GM21390 (cell line): ENCODE measurements at regions not wholly inside any gene's neighbourhood (a gene's known extent, or its start where the extent isn't known, plus 50 kb on each side); places are given as distances from the start of the nearest gene placed in this dataset.
"Not testable (repeated sequence)": the region's sequence is repeated elsewhere in the genome, so short reads cannot be mapped to it uniquely, and the experiment has no call there.

Source experiments
- ATAC-seq: cut with Tn5 transposase; IDR thresholded peaks from one replicate; pipeline ENCODE4 v1.9.1; 2021; ENCODE audit not compliant: unreplicated experiment

DNA sequence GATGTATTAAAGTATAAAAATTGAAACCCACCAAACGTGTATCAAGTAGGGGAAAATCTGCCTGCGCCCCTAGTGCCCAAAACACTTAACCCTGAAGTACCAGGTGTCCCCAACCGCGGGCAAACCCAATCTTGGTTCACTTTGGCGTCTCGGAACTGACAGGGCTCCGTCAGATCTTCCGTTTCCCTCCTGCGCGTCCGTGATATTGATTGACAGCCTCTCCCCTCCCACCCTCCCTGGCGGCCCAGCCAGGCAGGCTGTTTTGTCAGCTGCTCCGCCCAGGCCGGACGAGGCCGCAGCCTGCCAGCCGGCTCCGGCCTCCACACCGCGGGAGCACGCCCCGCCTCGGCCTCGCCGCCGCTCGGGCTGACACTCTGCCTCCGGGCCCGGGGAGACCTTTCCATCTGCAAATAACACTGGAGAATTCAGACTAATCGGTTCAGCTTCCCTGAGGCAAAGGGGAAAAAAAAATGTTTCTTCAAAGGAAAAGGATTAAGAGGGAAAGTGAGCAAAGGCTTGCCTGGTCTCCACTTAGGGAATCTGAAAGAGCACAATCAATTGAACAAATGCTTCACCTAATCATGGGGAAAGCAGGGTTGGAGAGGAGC, 234.9 kb upstream of the MCHR2 start:
- ATAC-seq: peak; percentile 99

DNA sequence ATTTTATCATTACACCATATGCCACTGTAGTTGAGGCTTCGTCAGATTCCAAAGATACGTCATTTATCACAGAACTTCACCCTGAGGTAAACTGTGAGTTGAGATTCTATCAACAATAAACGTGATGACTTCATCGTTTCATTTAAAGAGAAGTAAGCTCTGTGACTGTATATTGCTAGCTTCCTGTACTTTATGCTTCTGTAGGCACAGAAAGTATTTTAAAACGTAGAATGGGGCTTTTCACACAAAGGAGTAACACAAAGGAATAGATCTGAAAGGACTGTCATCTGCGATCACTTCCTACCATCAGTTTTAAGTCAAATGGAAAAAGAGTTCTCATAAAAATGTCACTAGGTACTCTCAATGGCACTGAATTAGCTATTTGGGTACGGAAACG, 234.4 kb upstream of the MCHR2 start:
- peak; percentile 11 for ATAC-seq

DNA sequence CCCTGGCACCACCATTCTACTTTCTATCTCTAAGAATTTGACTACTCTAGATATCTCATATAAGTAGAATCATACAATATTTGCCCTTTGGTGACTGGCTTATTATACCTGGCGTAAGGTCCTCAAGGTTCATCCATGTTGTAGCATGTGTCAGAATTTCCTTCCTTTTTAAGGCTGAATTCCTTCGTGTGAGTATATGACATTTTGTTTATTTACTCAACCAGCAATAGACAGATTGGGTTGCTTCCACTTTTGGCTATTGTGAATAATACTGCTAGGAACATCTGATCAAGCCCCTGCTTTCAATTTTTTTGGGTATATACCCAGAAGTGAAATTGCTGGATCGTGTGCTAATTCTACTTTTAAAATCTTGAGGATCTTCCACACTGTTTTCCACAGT, 232.8 kb upstream of the MCHR2 start:
- ATAC-seq: no peak

DNA sequence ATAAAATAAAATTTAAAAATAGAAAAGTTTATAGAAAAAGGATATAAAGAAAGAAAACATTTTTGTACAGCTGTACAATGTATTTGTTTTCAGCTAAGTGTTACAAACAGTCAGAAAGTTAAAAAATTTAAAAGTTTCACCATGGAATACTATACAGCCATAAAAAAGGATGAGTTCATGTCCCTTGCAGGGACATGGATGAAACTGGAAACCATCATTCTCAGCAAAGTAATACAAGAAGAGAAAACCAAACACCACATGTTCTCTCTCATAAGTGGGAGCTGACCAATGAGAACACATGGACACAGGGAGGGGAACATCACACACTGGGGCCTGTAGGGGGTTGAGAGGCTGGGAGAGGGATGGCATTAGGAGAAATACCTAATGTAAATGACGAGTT, 229.9 kb upstream of the MCHR2 start:
- not testable (repeated sequence) for ATAC-seq

DNA sequence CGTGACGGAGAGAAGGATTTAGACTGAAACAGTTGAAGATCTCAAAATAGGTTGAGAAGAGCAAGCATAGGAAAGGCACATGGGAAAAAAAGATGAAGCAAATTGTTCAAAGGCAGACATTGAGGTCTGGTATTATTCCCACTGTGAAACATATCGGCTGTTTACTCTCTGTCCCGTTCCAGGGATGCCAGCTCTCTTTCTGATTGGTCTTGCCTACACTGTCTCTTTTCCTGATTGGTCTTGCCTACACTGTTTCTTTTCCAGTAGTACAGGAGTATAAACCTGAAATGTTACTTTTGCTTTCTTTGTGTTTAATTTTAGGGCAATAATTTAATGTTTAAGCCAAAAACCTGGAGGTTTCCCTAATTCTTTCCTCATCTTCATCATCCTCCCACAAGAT, 226.5 kb upstream of the MCHR2 start:
- no peak for ATAC-seq

DNA sequence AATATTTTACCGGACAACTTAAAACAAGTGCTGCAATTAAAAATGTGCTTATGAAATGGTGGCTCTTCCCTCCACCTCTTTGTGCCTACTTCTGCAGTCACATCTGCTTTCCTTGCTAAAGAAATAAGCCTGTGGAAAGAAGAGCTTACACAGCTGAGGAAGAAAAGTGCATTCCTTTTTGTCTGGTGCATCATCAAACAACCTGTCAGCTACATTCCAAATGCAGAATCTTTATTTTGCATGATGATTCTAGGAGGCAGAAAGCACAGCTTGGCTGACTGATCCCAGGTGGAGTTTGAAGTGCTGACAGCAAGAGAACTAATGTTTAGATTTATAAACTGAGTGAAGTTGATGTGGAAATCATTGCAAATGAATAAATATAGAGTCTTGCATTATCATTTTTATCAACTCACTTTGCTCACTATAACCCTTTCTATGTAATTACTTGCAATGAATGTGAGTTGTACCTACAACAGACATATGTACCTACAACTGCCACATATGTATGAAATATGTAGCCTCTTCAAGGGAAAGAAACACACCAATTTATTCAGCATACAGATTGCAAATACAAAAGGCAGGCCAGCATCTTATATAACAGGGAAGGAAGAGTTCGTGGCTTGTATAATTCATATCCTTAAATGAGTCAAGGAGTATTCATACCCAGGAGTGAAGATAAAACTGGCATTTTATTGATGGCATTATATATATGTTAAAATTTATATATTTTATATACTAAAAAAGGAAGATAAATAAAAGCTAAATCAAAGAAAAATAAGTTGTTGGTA, 223.4 kb upstream of the MCHR2 start:
- ATAC-seq: no peak

DNA sequence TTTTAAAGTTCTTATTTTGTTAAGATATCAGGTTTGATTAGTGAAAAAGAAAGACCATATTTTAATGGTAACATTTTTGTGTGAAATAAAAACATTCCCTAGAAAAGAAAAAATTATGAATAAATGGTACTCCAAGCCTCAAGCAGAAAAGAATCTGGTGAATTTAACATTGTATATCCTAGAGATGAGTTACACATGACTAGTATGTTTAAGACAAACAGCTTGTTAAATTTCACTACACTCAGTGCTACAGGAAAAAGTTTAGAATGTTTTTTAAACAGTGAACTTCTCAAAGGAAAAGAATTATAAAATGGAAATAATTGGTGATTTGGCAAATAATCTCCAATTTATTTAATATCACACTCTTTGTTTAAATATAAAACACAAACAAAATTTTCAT, 222.7 kb upstream of the MCHR2 start:
- ATAC-seq: no peak

DNA sequence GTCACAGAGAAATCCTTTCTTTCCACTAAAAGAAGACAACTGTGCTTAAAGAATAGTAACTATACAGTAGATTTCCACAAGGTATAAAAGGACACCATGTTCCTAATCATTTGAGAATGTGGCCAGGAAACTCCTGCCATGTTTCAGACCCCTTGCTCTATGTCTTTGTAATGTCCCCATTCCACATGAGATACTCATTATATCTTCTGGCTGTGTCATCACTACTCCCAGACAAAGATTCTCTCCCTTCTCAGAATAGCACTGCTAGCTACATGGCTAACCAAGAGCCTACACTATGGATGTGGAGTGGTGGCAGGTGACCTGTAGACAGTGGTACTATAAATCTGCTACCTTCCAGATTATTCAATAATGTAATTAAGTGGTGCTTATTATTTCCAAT, 218.1 kb upstream of the MCHR2 start:
- no peak for ATAC-seq

DNA sequence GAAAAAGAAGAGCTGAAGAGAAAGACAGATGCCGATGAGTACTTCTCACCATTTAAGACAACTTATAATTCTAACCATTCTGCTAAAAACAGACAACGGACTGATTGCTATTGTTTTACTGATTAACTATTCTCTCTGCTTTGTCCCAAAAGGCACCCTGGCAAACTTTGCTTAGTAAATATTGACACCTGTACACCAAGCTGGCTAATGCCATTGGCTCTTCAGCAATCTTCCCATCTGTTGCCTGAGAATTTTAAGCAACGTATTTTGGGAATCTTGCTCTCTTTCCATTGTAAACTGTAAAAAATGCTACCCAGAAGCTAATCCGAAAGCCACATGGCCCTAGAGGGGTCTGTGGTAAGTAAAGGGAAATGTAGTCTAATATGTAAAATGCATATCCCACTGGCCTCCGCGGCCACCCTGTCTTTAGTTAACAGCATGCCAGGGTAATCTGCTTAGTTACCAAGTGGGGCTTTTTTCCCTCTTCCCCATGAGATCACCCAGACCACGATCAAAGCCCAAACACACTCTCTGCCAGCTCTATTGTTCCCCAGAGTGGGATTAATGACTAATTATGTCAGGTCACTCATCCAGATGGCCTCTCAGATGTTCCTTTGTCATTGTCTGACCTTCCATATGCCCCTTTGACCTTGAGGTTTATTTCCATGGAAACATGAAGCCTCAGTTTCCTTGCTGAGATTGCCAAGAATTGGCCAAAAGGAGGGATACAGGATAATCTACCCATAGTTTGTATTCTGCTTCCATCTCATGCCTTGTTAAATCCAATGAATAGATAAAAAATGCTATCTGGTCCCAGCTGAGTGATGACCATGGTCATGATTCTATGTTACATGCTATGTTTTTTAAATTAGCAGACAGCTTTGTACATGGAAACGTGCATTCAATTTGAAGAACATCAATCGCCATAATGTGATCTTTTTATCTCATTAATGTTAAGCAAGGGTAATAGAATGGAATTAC, 216.4 kb upstream of the MCHR2 start:
- no peak for ATAC-seq

DNA sequence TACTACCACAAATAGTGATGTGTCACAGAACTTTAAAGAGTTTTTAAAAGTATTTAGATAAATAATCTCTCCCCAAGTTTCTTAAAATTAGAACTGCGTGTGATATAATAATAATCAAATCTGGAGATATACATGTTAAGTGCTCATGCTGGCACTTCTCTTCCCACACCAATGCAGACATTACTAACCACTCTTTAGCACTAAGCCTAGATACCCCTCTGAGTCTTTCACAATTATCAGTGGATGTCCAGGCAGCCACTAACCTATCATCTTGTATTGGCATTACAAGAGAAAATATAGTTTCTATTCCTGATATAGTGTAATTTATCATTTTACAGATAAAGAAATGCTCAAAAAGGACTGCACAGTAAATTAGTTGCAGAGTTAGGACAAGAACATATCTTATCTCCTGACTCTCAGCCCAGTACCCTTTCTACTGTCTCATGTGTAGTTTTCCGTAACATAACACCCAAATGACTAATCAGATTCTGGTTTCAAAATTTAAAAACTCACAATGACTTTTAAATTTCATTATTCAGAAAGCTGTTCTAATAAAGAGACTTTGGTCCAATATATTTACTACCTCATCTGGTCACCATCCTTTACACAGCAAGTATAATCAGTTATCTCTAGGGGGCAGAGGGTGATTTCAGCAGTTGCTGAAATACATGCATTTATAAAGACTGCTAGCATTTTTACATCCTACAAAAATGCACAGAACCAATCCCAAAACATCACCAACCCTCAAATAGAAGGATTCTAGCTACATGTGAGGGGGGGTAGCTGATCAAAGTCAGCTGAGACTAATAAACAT, 215.5 kb upstream of the MCHR2 start:
- ATAC-seq: no peak

DNA sequence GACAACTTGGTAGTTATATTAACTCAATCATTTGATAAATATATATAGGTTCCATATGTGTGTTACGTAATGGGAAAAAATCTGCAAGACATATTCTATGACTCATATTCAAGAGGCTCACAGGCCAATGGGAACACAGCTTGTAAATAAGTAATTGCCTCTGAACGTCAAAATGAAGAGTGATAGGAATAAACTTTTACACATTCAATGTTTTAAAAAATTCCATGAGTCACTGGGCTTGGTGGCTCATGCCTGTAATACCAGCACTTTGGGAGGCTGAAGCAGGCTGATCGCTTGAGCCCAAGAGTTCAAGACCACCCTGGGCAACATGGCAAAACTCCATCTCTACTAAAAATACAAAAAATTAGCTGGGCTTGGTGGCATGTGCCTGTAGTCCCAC, 209.4 kb upstream of the MCHR2 start:
- ATAC-seq: no peak

DNA sequence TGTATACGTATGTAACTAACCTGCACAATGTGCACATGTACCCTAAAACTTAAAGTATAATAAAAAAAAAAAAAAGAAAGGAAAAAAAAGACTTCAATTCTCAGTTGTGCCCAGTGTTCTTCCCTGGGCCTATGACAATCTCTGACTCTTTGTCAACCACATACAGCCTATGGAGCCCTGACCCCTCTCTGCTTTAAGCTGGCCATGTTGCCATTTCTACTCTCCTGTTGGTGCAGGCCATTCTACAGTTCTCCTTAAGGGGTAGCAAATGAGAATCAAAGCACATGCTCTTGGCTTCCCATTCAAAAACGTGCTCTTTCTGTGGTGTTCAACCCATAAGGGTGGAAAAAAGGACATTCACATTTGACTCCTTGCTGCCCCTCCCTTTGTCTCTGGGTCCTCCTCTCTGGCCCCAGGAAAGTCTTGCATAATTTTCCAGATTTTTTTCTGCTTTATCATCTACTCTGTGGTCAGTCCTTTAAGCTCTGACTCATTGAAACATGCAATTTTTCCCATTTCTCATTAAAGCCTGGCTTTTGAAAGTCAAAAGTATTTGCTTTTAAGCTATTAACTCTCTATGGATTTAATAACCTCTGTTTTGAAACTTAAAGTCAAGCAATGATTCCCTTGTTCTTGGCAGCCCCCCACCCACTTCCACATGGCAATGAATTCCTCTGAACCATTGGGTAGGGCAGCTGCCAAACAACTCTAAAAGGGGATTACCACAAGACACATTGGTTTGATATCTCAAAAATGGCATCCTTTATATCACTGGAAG, 208.6 kb upstream of the MCHR2 start:
- ATAC-seq: no peak

DNA sequence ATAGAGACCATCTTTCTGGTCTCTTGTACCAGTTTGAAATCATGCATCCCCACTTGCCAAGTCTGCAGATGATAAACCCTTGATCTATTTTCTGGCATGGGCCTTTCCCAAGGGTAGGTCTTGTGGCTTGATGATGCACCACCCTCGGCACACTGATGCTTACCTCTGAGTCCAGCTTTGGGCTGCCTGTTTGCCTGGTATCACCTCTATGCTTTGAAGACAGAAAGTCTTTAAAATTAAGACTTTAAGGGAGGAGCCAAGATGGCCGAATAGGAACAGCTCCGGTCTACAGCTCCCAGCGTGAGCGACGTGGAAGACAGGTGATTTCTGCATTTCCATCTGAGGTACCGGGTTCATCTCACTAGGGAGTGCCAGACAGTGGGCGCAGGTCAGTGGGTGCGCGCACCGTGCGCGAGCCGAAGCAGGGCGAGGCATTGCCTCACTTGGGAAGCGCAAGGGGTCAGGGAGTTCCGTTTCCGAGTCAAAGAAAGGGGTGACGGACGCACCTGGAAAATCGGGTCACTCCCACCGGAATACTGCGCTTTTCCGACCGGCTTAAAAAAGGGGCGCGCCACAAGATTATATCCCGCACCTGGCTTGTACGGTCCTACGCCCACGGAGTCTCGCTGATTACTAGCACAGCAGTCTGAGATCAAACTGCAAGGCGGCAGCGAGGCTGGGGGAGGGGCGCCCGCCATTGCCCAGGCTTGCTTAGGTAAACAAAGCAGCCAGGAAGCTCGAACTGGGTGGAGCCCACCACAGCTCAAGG, 202.4 kb upstream of the MCHR2 start:
- ATAC-seq: not testable (repeated sequence)

DNA sequence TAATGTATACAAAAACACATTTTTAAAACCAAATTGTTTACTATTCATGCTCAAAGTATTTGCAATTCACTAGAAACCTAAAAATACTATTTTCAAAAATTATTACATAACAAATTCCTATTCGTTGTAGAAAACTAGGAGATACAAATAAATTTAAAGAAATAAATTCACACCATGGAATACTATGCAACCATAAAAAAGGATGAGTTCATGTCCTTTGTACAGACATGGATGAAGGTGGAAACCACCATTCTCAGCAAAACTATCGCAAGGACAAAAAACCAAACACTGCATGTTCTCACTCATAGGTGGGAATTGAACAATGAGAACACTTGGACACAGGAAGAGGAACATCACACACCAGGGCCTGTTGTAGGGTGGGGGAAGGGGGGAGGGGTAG, 201.2 kb upstream of the MCHR2 start:
- ATAC-seq: not testable (repeated sequence)

DNA sequence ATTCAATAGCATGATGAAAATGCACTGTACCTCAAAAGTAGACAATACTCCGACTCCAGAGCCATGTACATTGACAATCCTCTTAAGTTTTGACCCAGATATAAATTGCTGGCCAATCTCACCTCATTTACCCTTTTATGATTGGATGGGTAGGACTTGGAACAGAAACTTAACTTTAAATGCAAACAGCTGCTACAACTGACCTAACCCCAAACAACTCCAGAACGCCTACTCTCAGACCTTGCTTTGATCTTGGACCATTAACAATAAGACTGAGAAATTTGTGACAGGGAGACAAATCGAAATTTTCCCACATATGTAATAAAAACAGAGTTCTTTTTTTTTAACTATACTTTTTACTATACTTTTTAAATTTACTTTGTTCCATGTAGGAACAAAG, 200.5 kb upstream of the MCHR2 start:
- ATAC-seq: no peak

DNA sequence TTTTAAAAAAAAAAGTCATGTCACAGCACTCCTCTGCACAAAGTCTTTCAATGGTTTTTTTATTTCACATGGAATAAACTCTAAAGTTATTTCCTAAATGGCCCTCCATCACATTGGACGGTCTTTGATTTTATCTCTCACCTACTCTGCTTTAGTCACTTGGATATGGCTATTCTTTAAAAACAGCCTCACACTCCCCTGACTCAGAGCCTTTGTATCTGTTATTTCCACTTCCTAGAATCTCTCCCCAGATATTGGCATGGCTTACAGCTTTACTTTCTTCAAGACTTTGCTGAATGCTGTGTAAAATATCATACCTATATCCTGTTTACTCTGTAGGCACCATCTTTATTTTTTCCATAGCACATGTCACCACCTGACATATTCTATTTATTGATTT, 194.7 kb upstream of the MCHR2 start:
- ATAC-seq: no peak

DNA sequence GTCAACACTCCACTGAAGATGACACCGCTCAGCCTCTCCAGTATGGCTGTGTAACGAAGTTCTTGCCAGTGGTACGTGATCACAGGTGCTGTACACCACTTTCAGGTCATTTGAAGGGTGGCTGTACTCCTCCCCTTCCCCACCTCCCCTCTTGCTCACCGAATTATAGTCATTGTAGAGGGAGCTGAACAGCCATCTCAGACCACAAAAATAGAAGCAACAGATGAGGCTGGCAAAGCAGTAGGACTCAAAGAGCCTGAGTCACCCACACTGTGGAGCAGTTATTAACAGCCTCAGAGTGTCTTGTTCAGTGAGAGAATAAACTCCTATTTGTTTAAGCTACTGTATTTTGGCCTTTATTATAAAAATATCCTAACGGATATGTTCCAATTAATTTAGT, 192.5 kb upstream of the MCHR2 start:
- ATAC-seq: no peak

DNA sequence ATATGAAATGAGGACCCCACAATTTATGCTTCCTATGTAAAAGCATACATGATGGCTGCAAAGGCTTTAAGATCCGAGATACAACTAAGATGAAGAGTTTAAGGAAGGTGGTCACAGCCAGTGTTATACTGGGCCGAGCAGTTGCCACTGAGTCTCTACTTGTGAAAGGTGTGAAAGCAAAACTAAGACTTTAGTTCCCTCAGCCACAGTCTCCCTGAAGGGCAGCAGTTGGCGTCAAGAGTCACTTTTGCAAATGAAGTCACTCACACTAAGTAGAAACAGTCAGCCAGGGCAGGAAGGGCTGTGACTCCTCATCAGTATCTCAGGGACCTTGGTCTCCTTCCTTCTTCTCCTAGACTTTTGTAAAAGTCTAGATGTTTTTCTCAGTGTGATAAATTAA, 191.6 kb upstream of the MCHR2 start:
- ATAC-seq: peak; percentile 94

DNA sequence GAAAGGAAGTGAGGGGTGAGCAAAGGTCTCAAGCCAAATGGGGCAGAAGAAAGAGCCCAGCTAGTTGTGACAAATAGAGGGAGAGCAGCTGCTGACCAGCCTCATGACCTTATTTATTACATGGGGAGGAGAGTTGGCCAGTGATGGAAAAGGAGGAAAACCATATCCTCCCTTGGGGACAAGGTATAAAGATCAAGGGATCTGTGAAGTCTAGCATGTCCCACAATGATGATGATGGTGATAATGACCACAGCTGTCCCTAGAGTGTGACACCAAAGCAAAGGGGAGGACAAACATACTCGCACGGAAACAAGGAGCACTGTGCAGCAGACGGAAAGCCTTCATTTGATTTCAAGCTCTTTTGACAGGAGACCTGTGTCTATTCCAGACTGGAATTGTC, 190.4 kb upstream of the MCHR2 start:
- no peak for ATAC-seq
